SK-N-SH (cell line): ENCODE measurements at regions not wholly inside any gene's neighbourhood (a gene's known extent, or its start where the extent isn't known, plus 50 kb on each side); places are given as distances from the start of the nearest gene placed in this dataset.

Experiments used
- ELF1 ChIP-seq: IDR thresholded peaks from 2 replicates; pipeline ENCODE4 v1.4.0; 2012
- EP300 ChIP-seq, 2 experiments: IDR thresholded peaks; 2 replicates each; pipeline versions ENCODE4 v1.4.0 to v1.6.1; 2012; ENCODE audit warnings: borderline replicate concordance in 1 of 2, low read depth in 1 of 2, low read length in 1 of 2
- PBX3 ChIP-seq: IDR thresholded peaks from 2 replicates; pipeline ENCODE4; 2012
- SMC3 ChIP-seq: IDR thresholded peaks from 2 replicates; pipeline ENCODE4 v1.6.1; 2012; ENCODE audit warnings: low read depth, low read length, improper control_type of control experiment
- TF ChIP-seq, protein P1 (sequence below): fragments of 200-600 bp; sonication (generic); IDR thresholded peaks from 2 replicates; pipeline ENCODE4 v1.6.1; 2017; ENCODE audit warnings: antibody characterized with exemption, mild to moderate bottlenecking, moderate library complexity

- TF ChIP-seq ELF1: no peak
- TF ChIP-seq SMC3: no peak
- TF ChIP-seq, protein P1, sequence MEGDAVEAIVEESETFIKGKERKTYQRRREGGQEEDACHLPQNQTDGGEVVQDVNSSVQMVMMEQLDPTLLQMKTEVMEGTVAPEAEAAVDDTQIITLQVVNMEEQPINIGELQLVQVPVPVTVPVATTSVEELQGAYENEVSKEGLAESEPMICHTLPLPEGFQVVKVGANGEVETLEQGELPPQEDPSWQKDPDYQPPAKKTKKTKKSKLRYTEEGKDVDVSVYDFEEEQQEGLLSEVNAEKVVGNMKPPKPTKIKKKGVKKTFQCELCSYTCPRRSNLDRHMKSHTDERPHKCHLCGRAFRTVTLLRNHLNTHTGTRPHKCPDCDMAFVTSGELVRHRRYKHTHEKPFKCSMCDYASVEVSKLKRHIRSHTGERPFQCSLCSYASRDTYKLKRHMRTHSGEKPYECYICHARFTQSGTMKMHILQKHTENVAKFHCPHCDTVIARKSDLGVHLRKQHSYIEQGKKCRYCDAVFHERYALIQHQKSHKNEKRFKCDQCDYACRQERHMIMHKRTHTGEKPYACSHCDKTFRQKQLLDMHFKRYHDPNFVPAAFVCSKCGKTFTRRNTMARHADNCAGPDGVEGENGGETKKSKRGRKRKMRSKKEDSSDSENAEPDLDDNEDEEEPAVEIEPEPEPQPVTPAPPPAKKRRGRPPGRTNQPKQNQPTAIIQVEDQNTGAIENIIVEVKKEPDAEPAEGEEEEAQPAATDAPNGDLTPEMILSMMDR: no peak
- TF ChIP-seq EP300 (IDR thresholded peaks at IDR 0.05; ENCODE audit: borderline replicate concordance in 1 of 2, low read depth in 1 of 2, low read length in 1 of 2): no peak
- no peak for TF ChIP-seq PBX3
Observed at GRCh38 chr12:107330831-107331431, 237.6 kb upstream of the CRY1 start.
